ENCODE measurements at regions not wholly inside any gene's neighbourhood (a gene's known extent, or its start where the extent isn't known, plus 50 kb on each side); places are given as distances from the start of the nearest gene placed in this dataset.

GRCh38 chr16:86727131-86727530, 148.8 kb downstream of the FOXL1 start:
- TF ChIP-seq CTCF (IDR thresholded peaks at IDR 0.05): no peak
- no peak for TF ChIP-seq ZFX (IDR thresholded peaks at IDR 0.05; ENCODE audit: borderline replicate concordance)

All from 22Rv1 (cell line).